ENCODE measurements at regions not wholly inside any gene's neighbourhood (a gene's known extent, or its start where the extent isn't known, plus 50 kb on each side); places are given as distances from the start of the nearest gene placed in this dataset.
"Not testable (repeated sequence)": the region's sequence is repeated elsewhere in the genome, so short reads cannot be mapped to it uniquely, and the experiment has no call there.

DNA sequence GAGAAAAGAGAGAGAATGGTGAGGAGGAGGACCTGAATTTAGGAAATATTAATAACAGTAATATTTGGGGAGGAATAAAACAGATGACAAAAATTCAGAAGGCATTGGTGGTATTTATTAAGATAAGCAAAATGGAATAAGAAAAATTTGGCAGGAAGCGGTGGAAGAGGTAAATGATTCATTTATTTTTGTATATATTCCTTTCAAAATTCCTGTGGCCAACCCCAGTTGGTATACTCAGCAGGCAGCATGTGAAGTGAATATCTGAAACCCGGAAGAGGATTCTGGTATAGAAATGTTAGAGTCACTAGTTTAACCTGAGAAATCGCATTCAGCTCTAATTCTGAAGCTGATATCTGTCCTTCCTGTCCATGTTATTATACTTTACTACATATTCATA is 792.0 kb downstream of the KCNJ2 start:
- no peak for DNase-seq

DNA sequence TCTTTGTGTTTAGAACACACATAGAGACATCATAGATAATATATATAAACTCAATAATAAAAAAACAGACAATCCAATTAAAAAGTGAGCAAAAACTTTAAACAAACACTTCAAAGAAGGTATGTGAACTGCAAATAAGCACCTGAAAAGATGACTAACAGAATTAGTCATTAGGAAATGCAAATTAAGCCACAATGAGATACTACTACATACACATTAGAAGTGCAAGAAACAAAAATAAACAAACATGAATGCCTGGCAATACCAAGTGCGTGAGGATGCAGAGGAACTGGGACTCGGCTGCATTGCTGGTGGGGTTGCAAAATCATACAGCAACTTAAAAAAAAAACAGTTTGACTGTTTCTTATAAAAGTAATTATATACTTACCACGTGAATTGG is 799.0 kb downstream of the KCNJ2 start:
- no peak for DNase-seq

DNA sequence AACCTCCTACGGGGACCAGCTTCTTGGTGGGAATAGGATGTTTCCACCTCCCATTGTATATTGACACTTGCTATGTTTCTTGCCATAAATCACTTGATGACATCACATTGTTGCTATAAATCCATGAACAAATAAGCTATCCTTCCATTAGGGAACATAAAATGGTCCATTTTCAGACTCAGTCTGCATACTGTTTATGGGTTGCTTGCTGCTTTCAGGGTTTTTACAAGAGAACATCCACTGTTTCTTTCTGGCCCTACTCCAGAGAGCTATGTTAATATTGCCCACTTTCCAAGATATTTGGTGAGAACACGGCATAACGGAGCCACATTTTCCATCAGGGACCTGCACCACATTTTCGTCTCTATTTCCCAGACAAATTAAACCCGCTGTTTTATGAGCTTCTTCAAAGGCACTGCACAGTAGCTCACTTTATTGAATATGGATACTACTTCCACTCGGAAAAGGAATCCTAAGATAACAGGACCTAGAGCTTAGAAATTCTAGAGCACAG is 800.2 kb downstream of the KCNJ2 start:
- DNase-seq = no peak

DNA sequence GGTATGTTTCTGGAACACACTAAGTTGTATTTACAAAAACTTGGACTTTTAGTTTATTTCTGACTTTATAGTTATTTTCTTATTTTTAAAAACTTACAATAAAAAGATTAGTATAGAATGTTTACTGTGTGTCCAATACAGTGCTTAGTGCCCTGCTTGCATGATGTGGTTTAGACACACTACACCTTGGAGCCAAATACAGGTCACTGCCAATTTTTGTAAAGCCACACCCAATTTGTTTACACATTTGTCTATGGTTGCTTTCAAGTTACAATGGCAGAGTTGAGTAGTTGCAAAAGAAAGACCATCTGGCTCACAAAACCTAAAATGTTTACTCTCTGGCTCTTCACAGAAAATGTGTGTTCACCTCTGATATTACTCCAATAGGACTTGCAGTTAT is 807.1 kb downstream of the KCNJ2 start:
- no peak for DNase-seq

DNA sequence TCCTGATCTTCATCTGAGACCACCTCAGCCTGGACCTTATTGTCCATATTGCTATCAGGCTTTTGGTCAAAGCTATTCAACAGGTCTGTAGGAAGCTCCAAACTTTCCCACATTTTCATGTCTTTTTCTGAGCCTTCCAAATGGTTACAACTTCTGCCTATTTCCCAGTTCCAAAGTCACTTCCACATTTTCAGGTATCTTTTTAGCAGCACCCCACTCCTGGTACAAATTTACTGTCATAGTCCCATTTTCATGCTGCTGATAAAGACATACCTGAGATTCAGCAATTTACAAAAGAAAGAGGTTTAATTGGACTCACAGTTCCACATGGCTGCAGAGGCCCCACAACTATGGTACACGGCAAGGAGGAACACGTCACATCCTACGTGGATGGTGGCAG is 815.5 kb downstream of the KCNJ2 start:
- DNase-seq = no peak

DNA sequence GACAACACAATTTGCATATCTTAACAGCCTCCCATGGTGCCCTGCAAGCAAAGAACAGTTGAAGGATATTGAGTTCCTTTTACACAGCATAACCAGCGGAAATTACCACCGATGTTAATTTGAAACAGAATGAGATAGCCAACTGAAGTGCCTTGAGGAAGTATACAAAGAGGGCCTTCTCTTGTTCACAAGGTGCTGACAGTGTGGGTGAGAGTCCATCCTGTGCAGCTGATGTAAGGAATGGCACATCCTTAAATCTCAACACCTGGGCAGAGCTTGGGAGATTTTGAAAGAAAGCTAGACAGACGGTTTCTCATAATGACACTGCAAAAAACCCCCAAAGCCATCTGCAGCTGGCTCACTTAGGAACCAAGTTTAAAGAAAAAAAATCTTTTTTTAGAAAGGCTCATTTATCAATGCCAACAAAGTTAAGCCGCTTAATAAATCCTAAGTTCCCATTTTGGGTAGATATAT is 818.6 kb downstream of the KCNJ2 start:
- no peak for DNase-seq

DNA sequence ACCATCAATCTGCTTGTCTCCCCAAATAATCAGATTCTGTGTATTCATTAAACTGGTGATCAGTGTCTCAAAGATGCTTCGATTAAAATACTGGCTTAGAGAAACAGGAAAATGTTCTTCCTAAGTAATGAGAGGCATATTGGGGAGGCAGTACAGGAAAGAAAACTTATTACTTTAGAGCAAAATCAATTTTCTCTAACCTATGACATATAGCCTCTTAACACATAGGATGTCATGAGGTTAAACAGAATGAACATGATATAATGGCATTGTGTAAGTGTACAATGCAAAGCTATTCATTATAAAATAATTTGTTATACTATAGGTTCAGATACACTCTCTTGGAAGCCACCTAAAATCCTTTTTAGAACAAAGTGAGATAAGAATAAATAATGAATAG is 819.3 kb downstream of the KCNJ2 start:
- no peak for DNase-seq

DNA sequence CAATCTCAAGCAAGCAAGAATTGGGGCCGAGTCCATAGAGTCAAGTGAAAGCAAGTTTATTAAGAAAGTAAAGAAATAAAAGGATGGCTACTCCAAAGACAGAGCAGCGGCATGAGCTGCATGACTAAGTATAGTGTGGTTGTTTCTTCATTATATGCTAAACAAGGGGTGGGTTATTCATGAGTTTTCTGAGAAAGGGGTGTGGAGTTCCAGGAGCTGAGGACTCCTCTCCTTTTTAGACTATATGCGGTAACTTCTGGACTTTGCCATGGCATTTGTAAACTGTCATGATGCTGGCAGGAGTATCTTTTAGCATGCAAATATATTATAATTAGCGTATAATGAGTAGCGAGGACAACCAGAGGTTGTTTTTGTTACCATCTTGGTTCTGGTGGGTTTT is 819.9 kb downstream of the KCNJ2 start:
- no peak for DNase-seq

DNA sequence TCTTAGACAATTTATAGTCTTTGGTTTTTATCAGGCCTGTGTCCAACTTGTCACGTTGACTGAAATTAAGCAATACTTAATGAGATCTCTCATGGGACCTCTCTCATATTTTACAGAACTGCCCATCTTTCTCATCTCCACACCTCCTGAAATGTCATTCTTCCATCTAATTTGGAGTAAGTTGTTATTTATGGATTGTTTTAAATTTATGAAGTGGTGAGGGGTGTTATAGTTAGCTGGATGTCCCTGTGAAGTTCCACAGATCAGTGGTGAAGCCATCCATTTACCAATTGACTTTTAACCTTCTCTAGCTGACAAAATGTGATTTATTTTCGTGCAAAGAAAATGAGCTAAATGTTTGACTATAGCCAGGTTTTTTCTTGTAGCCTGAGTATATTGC is 824.9 kb downstream of the KCNJ2 start:
- DNase-seq = no peak

DNA sequence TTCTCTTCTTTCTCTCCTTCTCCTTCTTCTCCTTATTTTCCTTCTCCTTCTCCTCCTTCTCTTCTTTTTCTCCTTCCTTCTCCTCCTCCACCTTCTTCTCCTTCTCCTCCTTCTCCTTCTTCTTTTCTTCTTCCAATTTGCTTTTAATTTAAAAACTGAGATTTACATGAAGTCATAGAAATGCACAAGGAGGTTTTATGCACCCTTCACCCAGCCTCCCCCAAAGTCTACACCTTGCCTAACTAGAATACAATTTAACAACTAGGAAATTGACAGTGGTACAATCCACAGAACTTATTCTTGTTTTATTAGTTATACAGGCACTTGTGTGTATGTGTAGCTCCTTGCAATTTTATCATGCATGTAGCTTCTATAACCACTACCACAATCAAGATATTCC is 826.7 kb downstream of the KCNJ2 start:
- DNase-seq = no peak

DNA sequence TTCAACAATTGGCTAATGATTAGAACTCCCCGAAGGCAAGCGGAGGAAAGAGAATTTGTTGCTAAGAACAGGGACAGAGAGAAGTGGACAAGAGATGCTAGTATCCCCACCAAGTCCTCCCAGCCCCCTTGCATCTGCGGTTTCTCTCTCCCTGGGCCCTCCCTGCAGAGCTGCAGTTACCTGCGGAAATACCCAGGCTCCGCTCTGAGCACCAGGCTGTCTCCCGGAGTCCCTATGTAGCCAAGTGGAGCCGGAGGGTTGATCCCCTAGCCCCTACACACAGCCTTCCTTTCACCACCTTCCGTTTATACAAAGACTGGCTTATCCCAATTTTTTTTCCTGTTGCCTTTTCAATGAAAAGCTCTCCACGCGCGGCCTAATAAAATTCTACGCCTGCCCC is 834.4 kb downstream of the KCNJ2 start:
- no peak for DNase-seq

DNA sequence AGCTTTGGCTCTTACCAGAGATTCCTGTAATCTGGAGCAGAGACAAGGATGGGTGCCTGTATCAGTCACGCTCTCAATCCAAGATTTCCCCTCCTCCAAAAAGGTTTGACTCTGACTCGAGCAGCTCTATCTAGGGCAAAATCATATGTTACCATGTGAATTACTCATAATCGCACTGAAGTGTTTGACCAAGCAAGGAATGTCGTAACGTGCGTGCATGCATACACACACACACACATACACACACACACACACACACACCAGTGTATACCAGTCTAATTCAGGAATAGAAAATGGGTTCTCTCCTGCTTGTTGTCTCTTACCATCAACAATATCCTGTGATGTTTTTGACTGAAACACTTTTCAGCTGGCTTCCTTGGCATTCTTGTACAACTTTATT is 835.1 kb downstream of the KCNJ2 start:
- no peak for DNase-seq

DNA sequence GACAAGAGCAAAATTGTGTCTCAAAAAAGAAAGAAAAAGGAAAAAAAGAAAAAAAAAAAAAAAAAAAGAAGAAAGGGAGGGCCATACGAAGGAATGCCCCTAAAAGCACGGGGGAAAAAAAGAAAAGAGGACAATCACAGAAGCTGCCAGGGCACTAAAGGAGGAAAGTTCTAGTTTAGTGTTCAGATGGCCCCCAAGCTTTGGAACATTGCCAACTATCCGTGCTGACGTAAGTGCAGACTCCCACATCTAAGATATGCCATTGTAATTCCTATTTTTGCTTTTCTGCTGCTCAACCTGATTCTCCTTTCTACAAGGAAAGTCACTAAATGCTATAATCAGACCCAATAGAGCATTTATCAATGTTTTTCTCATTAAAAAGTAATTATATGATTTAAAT is 842.1 kb downstream of the KCNJ2 start:
- DNase-seq = no peak

DNA sequence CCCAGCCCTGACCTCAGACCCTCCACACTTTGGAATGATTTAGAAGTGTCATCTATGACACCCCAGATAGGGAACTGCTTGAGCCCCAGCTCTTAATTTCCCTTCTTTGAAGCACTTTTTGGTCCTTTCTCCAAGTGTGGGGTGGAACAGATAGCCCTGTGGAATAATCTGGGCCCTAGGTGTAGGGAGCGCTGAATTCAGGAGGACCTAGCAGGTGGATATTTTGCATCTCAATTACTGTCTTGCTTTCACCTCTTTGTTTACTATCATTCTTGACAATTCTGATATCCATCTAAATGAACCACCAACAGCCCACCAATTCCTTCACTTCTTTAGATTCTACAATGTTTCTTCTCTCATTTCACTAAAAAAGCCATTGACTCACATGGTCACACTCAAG is 850.4 kb downstream of the KCNJ2 start:
- no peak for DNase-seq

DNA sequence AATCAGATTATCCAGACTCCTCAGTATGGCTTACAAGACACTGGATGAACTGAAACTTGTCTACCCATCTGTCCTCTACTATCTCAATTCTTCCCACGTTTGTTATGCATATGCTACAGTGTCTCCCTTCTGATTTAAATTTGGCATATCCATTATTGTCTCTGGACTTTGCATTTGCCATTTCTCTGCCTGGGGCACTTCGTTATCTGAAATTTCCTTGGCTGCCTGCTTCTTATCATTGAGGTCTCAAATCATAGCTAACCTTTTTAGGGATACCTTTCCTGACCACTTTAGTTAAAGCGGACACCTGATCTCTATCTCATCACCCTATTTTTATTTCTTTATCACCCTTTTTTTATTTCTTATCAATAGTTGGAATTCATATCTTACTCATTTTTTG is 853.4 kb downstream of the KCNJ2 start:
- DNase-seq = no peak

DNA sequence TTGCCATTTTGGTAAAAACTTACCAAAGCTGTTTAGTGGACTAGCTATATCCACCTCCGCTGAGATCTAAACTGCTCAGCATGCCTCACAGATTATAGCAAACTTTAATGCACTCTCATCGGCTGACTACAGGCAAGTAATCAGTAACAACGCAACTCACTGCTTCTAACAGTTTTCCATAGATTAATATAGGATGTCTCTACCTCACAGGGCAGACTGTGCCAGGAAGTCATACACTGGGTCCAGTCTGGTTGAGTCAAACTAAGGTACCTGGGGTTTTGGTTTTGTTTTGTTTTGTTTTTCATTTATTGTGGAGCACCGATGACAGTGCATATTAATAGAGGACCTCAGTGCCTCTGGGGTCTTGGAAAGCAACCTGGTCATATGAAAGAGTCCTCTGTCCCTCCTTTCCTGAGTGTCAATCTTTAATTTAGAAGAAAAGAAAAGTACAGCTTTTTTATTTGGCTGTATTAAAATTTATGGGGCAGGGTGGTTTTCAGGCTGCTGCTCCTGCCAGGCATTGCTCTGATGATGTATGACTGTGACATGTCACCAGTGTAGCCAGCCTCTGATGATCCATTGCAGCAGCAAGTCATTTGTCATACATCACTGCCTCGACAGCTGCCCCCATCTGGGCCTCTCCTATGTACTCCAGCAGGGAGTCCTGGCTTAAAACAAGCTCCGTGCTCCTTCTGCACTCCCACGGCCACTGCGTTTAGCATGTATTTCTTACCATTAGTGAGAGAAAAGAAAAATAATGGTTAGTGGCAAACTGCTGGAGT is 854.1 kb downstream of the KCNJ2 start:
- DNase-seq = no peak

DNA sequence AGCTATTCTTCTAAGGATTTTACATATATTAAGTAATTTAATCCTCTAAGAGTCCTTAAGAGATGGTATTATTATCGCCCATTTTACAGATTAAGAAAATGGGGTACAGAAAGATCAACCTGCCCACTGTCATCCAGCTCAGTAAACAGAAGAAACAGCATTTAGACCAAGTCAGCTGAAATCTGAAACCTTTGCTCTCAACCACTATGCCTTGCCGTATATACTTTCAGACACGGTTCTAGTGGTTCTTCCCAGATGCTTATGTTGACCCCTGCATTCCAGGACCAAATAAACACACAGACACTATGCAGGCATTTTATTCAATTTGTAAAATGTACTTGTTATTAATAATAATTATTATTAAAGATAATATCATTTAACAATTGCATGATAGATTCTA is 854.8 kb downstream of the KCNJ2 start:
- no peak for DNase-seq

DNA sequence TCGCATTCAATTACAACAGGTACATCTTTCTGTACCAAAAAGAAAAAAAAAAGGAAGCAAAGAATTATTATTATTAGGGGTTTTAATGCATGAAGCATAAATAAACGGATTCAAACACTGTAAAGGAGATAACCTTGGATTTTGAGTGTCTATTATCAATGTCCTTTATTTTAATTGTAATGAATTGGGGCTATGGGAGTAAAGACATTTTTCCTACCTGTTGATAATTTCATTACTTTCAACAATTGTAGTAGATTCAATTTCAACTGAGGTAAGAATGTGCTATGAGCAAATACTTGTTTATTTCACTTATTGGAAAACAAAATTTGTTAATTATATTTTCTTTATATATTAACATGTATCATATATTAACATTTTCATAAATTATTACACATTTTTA is 855.6 kb downstream of the KCNJ2 start:
- no peak for DNase-seq

DNA sequence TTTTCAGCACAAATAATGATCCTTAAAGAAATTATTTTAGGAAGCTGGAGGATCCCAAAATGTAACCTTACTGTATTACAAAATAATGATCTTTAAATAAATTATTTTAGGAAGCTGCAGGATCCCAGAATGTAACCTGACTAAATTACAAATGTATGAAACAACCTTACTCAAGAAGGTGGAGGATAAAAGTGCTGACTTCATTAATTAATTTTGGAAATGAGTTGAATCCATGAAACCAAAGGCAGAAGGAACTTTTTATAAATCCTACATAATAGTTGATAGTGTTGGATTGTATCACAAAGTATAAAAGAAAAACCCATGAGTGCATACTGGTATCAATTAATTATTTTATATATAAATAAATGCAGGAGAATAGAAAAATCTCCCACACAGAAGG is 859.9 kb downstream of the KCNJ2 start:
- DNase-seq = no peak

DNA sequence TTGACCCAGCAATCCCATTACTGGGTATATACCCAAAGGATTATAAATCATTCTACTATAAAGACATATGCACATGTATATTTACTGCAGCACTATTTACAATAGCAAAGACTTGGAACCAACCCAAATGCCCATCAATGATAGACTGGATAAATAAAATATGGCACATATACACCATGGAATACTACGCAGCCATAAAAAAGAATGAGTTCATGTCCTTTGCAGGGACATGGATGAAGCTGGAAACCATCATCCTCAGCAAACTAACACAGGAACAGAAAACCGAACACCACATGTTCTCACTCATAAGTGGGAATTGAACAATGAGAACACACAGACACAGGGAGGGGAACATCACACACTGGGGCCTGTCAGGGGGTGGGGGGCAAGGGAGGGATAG is 862.0 kb downstream of the KCNJ2 start:
- not testable (repeated sequence) for DNase-seq

DNA sequence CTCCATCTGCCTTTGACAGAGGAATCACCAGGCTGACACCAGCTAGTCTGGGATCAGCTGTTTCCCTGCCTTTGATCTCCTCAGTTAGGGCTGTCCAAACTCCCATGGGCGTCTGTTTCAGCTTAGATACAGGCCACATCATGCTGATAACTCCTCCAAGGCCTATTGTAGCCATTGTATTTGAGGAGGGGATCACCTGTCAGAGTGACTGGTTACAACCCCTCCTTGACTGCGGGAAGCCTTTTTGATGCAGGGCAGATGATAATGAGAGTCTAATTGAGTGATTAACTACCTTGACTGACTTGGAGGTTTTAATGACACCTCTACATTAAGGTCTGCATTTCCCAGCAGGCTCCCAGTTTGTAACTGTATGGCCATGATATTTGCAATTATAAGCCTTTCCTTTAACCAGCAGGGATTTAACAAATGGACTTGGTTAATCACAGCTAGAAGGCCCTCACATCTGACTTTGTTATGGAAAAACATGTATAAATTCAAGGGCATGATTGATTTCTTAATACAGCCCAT is 863.5 kb downstream of the KCNJ2 start:
- DNase-seq = no peak

DNA sequence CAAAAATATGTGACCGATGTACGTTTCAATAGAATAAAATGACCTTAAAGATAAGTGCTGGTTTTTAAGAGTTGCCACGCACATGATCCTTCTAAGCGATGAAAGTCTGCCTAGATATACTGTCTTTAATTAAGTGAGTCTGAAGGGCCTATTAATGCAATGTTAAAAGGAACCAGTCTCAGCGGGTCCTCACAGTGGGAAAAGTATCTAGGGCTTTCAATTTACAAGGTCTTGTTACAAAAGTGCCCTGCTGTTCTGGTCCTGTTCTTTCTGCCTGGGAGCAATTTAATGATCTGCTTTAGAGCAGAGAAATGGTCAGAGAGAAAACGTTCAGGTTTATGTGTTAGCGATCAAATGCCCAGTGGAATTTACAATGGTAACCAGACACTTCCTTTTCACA is 864.0 kb downstream of the KCNJ2 start:
- peak; percentile 3 for DNase-seq

DNA sequence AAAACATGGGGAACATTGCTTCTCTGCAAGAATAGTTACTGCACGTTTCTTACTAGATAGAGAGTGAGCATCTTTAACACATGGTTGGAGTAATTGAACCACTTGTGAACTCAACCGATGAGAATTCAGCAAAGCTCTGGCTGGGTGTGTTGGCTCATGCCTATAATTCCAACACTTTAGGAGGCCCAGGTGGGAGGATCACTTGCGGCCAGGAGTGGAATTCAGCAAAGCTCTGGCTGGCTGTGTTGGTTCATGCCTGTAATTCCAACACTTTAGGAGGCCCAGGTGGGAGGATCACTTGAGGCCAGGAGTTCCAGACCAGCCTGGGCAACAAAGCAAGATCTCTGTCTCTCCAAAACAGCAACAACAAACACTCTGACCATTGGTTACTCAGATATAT is 865.9 kb downstream of the KCNJ2 start:
- no peak for DNase-seq

DNA sequence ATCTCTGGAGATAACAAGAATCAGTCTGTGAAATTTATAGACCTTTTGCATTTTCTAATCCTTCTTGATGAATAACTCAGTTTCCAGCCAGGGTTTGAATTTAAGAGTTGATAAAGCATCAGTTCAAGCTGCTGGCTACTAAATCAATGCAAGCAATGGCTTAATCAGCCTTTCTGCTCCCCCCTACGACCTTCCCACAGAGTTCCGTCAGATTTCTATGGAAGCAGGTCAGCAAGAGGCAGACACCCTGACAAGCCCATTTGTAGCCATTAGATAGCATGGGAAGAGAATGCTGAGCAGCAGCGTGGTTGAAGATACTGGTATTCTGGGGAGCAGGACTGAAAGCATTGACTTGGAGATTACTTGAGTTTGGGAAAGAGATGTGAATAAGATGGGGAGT is 868.1 kb downstream of the KCNJ2 start:
- no peak for DNase-seq

DNA sequence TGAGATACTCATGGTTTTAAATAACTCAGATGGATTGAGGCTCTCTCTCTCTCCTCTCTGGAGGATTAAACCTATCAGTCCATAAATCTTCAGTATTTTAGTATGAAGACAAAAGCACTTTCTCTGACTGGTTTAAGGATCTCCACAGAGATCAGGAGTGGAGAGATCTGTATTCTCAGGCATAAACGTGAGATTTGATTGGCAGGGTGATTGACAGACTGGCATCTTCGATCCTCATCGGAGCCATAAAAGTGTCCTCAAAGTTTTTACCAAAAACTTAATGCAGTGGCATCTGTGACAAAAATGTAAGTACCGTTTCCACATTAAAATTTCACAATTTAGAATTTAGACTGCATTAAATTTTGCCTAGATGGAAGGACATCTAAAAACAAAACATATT is 870.1 kb downstream of the KCNJ2 start:
- DNase-seq = no peak
